C4-2B (cell line): ENCODE measurements at regions not wholly inside any gene's neighbourhood (a gene's known extent, or its start where the extent isn't known, plus 50 kb on each side); places are given as distances from the start of the nearest gene placed in this dataset.

Source experiments
- H3K27ac ChIP-seq: fragments of 450-650 bp; 2 replicates; pipeline ENCODE4 v1.5.1; 2017
- ZFX ChIP-seq: fragments of 450-650 bp; IDR thresholded peaks from 2 replicates; pipeline ENCODE4 v1.6.1; 2017
- TF ChIP-seq, protein P1 (sequence below): fragments of 450-650 bp; conservative IDR thresholded peaks from 2 replicates; pipeline ENCODE4 v1.5.1; 2017; ENCODE audit warnings: mild to moderate bottlenecking

DNA sequence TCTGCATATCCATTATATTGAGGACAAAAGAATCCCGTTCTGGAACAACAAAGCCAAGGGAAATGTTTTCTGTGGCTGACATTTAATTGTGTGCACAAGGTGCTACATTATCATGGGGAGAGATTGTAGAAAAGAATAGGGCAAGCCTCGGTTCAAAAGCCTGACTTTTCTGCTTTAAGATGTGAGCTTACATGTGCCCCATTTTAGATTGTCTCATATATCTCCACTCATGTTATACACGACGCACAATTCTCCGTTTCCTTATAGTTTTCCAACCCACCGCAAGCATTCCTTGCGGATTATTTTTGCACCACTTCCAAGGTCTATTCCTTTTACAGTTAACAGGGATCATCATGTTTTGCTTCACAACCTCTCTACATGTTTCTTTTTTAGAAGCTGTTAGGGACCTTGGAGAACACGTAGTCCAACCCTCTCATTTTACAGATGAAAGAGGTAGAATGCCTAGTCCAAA, 99.6 kb upstream of the MAML3 start:
- H3K27ac ChIP-seq = no peak overlapping the region; the same call in 1 of the 2 replicates
- TF ChIP-seq, protein P1, sequence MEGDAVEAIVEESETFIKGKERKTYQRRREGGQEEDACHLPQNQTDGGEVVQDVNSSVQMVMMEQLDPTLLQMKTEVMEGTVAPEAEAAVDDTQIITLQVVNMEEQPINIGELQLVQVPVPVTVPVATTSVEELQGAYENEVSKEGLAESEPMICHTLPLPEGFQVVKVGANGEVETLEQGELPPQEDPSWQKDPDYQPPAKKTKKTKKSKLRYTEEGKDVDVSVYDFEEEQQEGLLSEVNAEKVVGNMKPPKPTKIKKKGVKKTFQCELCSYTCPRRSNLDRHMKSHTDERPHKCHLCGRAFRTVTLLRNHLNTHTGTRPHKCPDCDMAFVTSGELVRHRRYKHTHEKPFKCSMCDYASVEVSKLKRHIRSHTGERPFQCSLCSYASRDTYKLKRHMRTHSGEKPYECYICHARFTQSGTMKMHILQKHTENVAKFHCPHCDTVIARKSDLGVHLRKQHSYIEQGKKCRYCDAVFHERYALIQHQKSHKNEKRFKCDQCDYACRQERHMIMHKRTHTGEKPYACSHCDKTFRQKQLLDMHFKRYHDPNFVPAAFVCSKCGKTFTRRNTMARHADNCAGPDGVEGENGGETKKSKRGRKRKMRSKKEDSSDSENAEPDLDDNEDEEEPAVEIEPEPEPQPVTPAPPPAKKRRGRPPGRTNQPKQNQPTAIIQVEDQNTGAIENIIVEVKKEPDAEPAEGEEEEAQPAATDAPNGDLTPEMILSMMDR = peak; percentile 17; the same call in 1 of the 2 replicates
- no peak for TF ChIP-seq ZFX

DNA sequence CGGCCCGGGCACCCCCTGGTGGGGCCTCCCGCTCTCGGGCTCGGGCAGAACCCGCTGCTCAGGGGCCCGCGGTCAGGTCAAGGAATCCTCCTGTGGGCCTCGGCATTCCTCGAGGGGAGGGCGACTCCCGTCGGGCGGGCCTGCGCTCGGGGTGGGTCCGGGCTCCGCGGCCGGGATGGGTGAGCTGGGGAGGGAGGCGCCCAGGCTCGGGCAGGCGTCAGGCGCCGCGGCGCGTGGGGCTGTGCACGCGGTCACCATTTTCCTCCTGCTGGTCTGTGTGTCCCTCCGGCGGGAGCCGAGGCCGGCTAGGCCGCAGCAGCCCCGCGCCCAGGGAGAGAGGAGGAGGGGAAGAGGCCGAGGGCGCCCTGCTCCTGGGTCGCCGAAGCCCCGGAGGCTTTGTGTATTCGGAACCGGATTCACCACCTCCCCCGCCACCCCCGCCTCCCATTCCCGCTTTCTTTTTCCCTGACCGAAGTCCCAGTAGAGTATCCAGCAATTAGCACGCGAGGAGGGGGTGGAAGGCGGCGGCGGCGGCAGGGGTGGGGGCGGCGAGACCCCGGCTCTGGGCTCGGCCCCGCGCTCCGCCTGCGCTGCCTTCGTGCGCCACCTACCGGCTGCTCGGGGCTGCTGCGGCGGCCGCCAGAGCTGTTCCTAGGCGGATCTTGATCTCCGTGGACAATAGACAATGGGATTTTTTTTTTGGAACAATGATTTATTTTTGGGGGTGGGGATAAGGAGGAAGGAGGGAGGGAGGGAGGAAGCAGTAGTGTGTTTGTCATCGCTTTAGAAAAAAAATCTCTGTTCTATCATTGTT, 99.0 kb upstream of the MAML3 start:
- TF ChIP-seq, protein P1 = peak; percentile 98
- TF ChIP-seq ZFX = peak; percentile 66
- peak overlapping the region; percentile 81 for H3K27ac ChIP-seq

DNA sequence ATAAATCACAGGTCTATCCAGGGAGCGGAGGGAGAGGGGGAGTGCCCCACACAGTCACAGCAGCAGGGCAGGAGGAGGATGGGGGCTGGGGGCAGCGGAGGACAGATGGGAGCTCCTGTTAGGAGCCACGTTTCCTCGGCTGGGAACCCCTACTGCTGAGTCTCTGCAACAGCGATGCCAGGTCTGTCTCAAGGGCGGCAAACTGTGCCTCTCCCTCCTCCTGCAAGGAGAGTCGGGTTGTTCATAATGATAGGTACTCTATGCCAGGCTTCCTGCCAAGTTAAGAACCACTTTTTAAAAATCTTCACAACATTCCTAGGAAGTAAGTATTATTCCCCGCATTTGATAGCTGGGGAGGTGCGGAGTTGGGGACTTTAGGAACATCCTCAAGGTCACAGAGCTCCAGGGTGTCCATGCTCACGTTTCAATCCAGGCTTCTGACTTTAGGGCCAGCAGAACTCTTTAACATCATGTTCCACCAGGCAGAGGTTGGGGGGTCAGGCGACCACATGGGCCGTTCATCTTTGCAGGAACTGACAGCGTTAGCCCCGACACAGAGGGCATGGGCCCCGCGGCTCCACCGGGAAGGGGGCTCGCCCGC, 98.3 kb upstream of the MAML3 start:
- TF ChIP-seq ZFX = no peak
- TF ChIP-seq, protein P1 = no peak
- peak overlapping the region; percentile 81 for H3K27ac ChIP-seq

DNA sequence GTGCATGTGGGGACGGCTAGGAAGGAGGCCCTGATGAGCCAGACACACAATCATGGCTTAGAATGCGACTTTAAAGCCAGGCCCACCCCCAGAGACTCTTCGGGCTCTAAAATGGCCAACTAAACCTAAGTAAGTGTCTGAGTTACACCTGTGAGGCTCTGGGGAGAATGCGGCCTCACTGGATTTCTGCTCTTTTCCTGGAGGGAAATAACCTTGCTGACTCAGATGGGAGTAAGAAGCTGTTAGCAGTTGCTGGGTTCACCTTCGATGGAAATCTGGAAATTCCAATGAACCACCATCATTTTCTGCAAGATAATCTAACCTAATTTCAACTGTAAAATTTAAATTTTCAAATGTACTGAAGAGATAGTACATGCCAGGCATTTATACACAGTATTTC, 97.6 kb upstream of the MAML3 start:
- TF ChIP-seq ZFX = no peak
- TF ChIP-seq, protein P1 = no peak
- no peak overlapping the region for H3K27ac ChIP-seq

DNA sequence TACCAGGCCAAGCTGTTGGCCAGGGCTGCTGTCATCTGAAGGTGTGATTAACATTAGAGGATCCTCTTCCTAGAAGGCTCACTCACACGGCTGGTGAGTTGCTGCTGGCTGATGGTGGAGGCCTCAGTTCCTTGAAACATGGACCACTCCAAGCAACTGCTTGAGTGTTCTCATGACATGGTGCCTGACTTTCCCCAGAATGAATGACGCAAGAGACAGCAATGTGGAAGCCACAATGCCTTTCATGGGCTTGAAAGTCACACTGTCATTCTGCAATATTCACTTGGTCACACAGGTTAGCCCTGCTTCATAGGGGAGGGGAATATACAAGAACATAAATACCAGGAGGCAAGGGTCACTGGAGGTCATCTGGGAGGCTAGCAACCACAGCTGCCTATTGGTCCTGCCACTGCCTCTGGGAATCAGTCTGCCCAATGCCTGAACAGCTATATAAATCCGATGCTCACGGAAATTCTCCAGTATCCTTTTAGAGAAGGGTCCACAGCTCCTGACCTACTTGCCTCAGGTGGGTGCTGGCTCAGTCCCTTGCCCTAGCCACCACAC, 97.1 kb upstream of the MAML3 start:
- TF ChIP-seq, protein P1 = no peak
- TF ChIP-seq ZFX = no peak
- no peak overlapping the region for H3K27ac ChIP-seq

DNA sequence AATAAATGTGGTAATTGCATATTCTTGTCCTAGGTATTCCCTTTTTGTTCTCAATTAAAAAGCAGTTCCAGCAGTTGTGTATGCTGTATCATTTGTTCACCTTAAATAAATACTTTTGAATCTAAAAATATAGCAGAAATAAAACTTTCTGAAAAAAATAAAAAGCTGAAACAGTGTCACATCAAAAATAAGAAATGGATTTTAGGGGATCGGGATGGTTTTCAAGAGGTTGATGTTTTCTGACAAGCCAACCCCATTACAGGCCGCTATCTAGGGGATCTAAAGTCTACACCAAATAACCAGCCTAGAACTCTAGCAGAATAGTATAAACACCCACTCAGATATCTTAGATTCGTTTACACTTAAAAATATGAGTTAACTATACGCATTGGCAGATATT, 95.4 kb upstream of the MAML3 start:
- H3K27ac ChIP-seq = no peak overlapping the region
- TF ChIP-seq, protein P1 = no peak

DNA sequence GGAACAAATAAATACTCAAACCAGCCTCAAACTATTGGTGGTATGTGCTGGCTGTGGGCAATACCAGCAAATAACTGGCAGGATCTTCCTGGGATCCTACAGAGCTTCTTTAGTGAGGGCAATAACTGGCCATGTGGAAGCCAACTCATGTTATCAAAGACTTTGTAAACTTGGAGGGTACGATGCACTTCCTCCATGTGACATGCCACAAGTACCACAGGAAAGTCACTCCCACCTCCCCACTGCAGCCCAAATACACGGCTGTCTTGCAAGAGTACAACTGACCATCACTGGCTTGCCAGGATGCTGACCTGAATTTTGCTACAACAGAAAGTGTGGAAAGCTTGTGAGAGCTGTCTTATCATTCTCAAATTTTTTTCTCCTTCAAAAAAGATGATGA, 93.3 kb upstream of the MAML3 start:
- TF ChIP-seq ZFX = no peak
- TF ChIP-seq, protein P1 = no peak
- H3K27ac ChIP-seq = no peak overlapping the region
